ENCODE measurements at regions not wholly inside any gene's neighbourhood (a gene's known extent, or its start where the extent isn't known, plus 50 kb on each side); places are given as distances from the start of the nearest gene placed in this dataset.

DNA sequence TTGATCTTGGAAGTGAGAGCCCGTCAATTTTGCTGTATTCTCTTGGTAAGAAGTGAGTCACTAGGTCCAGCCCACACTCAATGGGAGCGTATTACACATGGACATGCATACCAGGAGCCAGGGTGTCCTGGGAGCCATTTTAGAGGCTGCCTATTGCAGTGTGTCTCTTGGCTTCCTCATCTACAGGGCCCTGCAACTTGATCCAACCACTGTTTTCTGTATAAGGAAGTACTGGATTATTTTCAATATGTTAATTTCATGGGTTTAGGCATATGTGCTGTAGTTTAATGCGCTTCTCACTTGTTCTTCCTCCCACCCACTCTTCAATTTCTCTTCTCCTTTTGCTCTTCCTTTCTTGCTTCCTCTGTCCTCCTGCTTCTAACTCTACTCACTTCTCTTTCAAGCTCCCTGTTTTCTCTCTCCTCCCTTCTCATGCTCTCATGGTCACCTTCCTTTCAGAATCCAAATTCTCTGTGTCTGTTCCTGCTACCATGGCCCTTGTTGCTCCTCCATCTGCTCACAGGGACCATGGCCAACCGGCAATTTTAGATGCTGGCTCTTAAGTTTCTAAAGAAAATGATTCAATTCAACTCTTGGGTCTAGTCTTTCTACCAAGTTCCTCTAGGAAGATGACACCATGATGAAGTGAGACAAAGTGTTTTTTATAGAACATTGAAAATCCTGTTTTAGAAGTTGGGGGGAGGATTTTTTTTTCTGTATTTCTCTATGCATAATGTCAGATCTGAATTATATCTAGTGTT lies 152.0 kb upstream of the ZEB2 start:
- no peak overlapping the region for H3K27ac ChIP-seq (ENCODE audit: low read depth in 2 of 2, low read length in 2 of 2)
- H3K4me3 ChIP-seq (ENCODE audit: low read length in 3 of 3): no peak overlapping the region
- peaks cover 0 to 2% (median 0%) of the 10 kb centered on the region in 3 donors for H3K4me1 ChIP-seq (ENCODE audit: control insufficient read depth in 2 of 3, insufficient read depth in 2 of 3, low read depth in 1 of 3, low read length in 3 of 3)
- H3K36me3 ChIP-seq (ENCODE audit: control insufficient read depth in 2 of 3, insufficient read depth in 3 of 3, low read length in 3 of 3): no peaks in the 10 kb centered on the region
- no peak for DNase-seq
- intact Hi-C loops (cut with DNase I): no loop called here
- FAIRE-seq: no peak
- no peaks in the 10 kb centered on the region for H3K9me3 ChIP-seq (ENCODE audit: control insufficient read depth in 2 of 3, insufficient read depth in 1 of 3, low read length in 3 of 3)
- H3K27me3 ChIP-seq (ENCODE audit: control insufficient read depth, insufficient read depth, low read length): no peaks in the 10 kb centered on the region
- H3K9ac ChIP-seq (ENCODE audit: low read length in 3 of 3): no peak overlapping the region
- TF ChIP-seq, protein P1, sequence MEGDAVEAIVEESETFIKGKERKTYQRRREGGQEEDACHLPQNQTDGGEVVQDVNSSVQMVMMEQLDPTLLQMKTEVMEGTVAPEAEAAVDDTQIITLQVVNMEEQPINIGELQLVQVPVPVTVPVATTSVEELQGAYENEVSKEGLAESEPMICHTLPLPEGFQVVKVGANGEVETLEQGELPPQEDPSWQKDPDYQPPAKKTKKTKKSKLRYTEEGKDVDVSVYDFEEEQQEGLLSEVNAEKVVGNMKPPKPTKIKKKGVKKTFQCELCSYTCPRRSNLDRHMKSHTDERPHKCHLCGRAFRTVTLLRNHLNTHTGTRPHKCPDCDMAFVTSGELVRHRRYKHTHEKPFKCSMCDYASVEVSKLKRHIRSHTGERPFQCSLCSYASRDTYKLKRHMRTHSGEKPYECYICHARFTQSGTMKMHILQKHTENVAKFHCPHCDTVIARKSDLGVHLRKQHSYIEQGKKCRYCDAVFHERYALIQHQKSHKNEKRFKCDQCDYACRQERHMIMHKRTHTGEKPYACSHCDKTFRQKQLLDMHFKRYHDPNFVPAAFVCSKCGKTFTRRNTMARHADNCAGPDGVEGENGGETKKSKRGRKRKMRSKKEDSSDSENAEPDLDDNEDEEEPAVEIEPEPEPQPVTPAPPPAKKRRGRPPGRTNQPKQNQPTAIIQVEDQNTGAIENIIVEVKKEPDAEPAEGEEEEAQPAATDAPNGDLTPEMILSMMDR (IDR thresholded peaks at IDR 0.05; ENCODE audit: borderline replicate concordance, extremely low read depth, insufficient read depth): no peak

- TF ChIP-seq, protein P1 (IDR thresholded peaks at IDR 0.05; ENCODE audit: borderline replicate concordance, extremely low read depth, insufficient read depth): no peak
- DNase-seq: no peak
- Histone ChIP-seq H3K4me1 (ENCODE audit: control insufficient read depth in 2 of 3, insufficient read depth in 2 of 3, low read depth in 1 of 3, low read length in 3 of 3) (peaks cover 0 to 2% (median 0%) of the 10 kb centered on the region in 3 donors), H3K9me3 (ENCODE audit: control insufficient read depth in 2 of 3, insufficient read depth in 1 of 3, low read length in 3 of 3) (no peaks in the 10 kb centered on the region), H3K4me3 (ENCODE audit: low read length in 3 of 3) (no peak overlapping the region), H3K27me3 (ENCODE audit: control insufficient read depth, insufficient read depth, low read length) (no peaks in the 10 kb centered on the region), H3K36me3 (ENCODE audit: control insufficient read depth in 2 of 3, insufficient read depth in 3 of 3, low read length in 3 of 3) (no peaks in the 10 kb centered on the region), H3K9ac (ENCODE audit: low read length in 3 of 3) (no peak overlapping the region), H3K27ac (ENCODE audit: low read depth in 2 of 2, low read length in 2 of 2) (no peak overlapping the region)
- no peak for FAIRE-seq
- intact Hi-C loops (cut with DNase I): no loop called here
Measured at GRCh38 chr2:144670738-144671137, 150.8 kb upstream of the ZEB2 start.

DNA sequence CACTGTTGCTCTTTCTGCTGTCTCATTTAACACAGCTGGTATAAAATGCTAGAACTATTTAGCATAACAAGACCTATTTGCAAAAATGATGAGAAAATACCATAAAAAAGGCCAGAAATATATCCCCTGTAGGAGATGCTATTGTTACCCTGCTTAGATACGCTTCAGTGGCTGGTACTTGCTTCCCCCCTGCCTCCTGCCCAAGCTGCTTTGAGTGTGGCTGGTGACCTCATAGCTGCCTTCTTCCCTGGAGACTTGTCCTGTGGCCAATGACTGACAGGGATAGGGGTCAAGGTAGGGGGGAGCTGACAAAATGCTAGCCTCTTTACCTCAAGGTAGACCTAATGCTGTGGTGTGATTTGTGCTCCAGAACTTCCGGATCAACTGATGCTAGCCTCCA lies 150.2 kb upstream of the ZEB2 start:
- Histone ChIP-seq H3K4me1 (ENCODE audit: control insufficient read depth in 2 of 3, insufficient read depth in 2 of 3, low read depth in 1 of 3, low read length in 3 of 3) (peaks cover 0 to 2% (median 0%) of the 10 kb centered on the region in 3 donors), H3K9me3 (ENCODE audit: control insufficient read depth in 2 of 3, insufficient read depth in 1 of 3, low read length in 3 of 3) (no peaks in the 10 kb centered on the region), H3K27me3 (ENCODE audit: control insufficient read depth, insufficient read depth, low read length) (no peaks in the 10 kb centered on the region), H3K27ac (ENCODE audit: low read depth in 2 of 2, low read length in 2 of 2) (no peak overlapping the region), H3K4me3 (ENCODE audit: low read length in 3 of 3) (no peak overlapping the region), H3K9ac (ENCODE audit: low read length in 3 of 3) (no peak overlapping the region), H3K36me3 (ENCODE audit: control insufficient read depth in 2 of 3, insufficient read depth in 3 of 3, low read length in 3 of 3) (no peaks in the 10 kb centered on the region)
- DNase-seq: no peak
- TF ChIP-seq, protein P1 (IDR thresholded peaks at IDR 0.05; ENCODE audit: borderline replicate concordance, extremely low read depth, insufficient read depth): no peak
- intact Hi-C loops (cut with DNase I): no loop called here
- FAIRE-seq: no peak

Data from kidney (tissue), 13 donors.